Keratinocyte (primary cell): ENCODE measurements at regions not wholly inside any gene's neighbourhood (a gene's known extent, or its start where the extent isn't known, plus 50 kb on each side); places are given as distances from the start of the nearest gene placed in this dataset.

Experiments used
- CTCF ChIP-seq, 3 experiments: IDR thresholded peaks in 1 of 3; conservative IDR thresholded peaks in 1 of 3; optimal IDR thresholded peaks in 1 of 3; 2 replicates in 2 of 3; 3 replicates in 1 of 3; pipeline versions ENCODE3 to v1.5.1; 2011; ENCODE audit warnings: low read length in 3 of 3, mild to moderate bottlenecking in 3 of 3, moderate library complexity in 2 of 3, control low read depth in 1 of 3, inconsistent platforms in 1 of 3; ENCODE audit not compliant: insufficient read depth in 2 of 3; ENCODE audit errors: extremely low read depth in 1 of 3
- EZH2 ChIP-seq: IDR thresholded peaks from one replicate; pipeline ENCODE4 v1.6.1; 2012; ENCODE audit warnings: inconsistent platforms, mild to moderate bottlenecking, low read length, moderate library complexity

GRCh38 chr6:10080561-10080960, 334.3 kb downstream of the TFAP2A start:
- no peak for TF ChIP-seq EZH2
- TF ChIP-seq CTCF (optimal IDR thresholded peaks at IDR 0.05 in 1 of 3, IDR thresholded peaks at IDR 0.05 in 1 of 3, conservative IDR thresholded peaks at IDR 0.05 in 1 of 3; ENCODE audit: extremely low read depth in 1 of 3, insufficient read depth in 2 of 3, low read length in 3 of 3), result no peak
